HS-27A (cell line): ENCODE measurements at regions not wholly inside any gene's neighbourhood (a gene's known extent, or its start where the extent isn't known, plus 50 kb on each side); places are given as distances from the start of the nearest gene placed in this dataset.
A peak's percentile ranks its signal among the peaks of the same experiment; 100 is the strongest.

Experiments used
- DNase-seq: peaks from one replicate; pipeline ENCODE4 v3.0.0-alpha.2; 2012; ENCODE audit warnings: low read depth, missing footprints

DNA sequence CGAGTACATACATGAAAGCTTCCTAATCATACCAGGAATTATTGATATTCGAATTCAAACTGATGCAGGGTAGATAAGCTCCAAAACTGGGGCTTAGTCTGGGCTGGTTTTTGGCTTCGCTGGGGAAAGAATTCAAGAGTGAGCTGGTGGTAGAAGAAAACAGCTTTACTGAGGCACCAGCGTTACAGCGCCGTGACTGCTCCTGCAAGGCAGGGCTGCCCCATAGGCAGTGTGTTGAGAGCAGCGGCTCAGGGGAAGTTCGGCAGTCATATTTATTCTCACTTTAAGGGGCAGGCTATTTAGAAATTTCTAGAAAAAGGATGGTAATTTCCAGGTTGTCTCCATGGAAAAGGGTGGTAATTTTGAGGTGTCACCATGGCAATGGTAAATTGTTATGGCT lies 292.6 kb upstream of the TCF4 start:
- DNase-seq: no peak

- no peak for DNase-seq
These were observed 291.3 kb upstream of the TCF4 start for GRCh38 chr18:55879331-55879730.

- no peak for DNase-seq
These were observed 290.2 kb upstream of the TCF4 start for GRCh38 chr18:55878224-55878623.

GRCh38 chr18:55877321-55877720 lies 289.3 kb upstream of the TCF4 start:
- DNase-seq: no peak

GRCh38 chr18:55876254-55876653 lies 288.3 kb upstream of the TCF4 start:
- no peak for DNase-seq

DNA sequence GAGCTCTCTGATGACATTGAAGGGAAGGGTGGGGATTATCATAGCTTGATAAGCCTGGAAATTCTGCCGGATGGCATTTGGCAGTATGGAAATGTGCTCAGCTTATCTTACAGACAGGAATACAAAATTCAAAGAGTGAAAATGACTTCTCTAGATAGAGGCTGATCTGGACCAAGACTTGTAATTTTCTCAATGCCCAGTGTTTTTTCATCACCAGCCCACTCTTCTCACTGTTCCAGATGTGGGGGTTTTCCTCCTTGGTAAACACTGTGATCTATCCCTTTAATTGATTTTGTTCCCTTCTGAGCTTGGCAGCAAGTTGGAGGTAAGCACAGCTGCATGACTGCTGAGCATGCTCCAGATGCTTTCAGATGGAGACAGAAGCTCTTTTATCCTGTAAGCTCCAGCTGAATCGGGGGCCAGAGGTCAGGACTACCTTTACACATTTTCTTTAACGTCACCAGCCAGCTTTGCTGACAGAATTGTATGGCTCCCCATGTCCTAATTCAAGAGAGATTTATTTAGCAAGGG lies 287.4 kb upstream of the TCF4 start:
- no peak for DNase-seq

- no peak for DNase-seq
These were observed 281.8 kb upstream of the TCF4 start for GRCh38 chr18:55869556-55870501.

GRCh38 chr18:55868909-55869308 lies 280.9 kb upstream of the TCF4 start:
- no peak for DNase-seq

DNA sequence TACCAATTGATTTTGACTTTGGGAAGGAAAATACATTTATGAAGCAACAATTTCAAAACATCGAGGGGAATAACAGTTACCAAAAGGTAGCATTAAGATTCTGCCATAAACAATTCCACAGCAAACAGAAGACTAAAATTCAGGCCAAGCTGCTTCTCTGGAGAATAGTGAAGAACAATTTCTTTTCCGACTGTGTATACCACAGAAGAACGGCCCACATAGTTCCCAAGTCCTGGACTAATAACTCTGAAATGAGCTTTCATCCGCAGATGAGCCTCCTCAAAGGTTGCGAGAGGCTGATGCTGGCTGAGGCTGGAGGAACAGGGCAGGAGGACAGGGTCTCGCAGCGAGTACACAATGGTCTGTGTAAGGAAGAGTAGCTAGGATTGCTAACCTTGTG lies 278.9 kb upstream of the TCF4 start:
- no peak for DNase-seq

DNA sequence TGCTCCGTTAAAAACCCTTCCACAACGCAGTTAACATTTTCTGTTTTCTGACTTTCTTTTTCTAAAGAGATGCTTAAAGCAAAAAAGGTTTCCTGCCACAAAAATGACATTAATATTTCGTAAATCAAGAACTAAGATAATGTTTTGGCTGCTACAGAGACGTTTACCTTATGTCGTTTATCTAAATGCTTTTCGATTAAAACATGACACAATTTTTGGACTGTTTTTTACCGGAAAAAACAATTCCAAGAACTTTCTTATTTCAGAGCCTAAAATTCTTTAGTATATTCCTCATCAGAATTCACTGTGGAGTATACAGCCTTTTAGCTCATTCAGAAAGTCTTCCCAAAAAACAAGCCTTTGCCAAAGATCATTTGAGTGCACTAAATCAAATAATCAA lies 278.0 kb upstream of the TCF4 start:
- DNase-seq: no peak

- DNase-seq: no peak
These were observed 276.3 kb upstream of the TCF4 start for GRCh38 chr18:55864281-55864680.

- DNase-seq: no peak
These were observed 275.9 kb upstream of the TCF4 start for GRCh38 chr18:55863876-55864275.

DNA sequence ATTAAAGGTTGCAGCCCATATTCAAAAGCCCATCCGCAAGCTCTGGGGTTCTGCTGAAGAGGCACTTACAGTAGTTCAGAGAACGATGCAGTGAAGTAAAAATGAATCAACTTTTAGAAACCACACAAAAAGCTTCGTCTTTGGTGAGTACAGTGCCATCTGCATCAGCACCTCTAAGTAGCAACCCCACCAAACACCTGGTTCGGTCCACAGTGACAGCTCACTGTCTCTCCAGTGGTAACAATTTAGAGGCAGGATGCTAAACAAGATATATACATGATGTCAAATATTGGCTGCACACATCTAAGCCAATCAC lies 275.4 kb upstream of the TCF4 start:
- DNase-seq: no peak

- DNase-seq: no peak
These were observed 274.9 kb upstream of the TCF4 start for GRCh38 chr18:55862693-55863390.

- DNase-seq: no peak
These were observed 273.3 kb upstream of the TCF4 start for GRCh38 chr18:55861266-55861665.

DNA sequence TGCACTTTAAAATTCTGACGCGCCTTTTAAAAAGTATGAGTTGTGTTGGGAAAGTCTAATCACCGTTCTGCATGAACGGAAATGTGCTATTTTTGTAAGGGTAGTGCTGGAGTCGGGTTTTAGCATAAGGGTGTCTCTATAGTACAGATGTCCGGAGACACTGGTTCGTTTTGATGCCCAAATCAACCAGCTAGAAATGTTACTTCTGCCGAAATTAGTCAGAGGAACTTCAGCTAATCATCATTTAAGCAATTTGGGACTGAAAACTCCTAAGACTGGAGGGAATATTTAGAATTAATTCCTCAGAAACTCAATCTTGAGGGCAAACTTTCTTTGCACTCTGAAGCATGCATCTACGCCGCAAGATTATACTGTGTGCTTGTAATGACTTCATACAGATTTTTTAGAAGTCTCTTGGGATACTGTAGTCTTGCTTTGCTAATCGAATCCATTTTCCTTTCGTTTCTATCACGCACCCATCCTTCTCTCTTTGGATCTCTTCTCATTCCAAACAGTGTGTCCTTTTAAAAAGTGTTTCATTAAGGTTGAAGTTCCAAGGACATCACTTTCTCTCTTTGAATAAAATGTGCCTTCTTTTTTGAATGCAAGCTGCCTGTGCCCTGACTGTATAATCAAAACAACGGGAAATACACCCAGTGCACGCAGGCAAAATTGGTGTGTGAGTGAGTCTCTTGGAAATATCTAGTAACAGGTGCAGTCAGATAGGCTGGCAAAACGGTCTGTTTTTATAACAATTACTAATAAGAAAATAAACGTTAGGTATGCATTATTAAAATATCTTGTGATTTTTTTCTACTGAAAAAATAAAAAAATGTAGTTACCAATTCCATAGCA lies 270.9 kb upstream of the TCF4 start:
- no peak for DNase-seq

DNA sequence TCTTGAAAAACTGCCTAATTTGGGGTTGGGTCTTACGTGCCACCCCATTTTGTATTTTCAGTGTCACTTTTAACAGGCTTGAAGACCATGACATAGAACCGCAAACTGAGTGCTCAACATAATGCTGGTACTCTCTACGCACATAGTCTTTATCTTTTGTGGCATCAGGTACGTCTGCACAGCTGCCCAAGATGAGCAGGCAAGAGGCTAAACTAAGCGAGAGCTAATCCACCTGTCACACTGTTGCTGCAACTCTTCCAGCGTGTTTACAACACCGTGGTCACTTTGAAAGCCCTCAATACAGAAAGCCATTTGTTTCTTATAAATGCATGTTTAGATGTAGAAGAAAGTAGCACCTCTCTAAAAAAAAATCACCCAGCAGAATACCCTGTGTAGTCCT lies 270.0 kb upstream of the TCF4 start:
- DNase-seq: no peak

- DNase-seq: no peak
These were observed 269.4 kb upstream of the TCF4 start for GRCh38 chr18:55857409-55857808.

DNA sequence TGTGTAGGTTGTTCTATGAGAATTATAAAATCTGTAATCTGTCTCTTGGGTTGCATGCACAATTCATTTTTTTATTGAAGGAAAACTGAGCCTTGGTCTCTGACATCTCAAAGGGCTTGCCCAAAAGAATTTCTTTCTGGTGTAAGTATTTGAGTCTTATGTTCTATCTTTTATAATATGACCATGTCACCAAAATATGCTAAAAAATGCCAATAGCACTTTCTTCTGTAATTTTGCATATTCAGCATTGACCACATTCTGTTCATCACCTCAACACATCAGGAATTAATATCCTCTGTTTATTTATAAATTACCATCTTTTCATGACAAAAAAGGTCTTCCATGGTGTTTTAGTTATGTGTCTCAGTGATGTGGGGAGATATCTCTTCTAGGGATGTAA lies 268.7 kb upstream of the TCF4 start:
- no peak for DNase-seq

GRCh38 chr18:55856229-55856628 lies 268.2 kb upstream of the TCF4 start:
- peak; percentile 62 for DNase-seq

DNA sequence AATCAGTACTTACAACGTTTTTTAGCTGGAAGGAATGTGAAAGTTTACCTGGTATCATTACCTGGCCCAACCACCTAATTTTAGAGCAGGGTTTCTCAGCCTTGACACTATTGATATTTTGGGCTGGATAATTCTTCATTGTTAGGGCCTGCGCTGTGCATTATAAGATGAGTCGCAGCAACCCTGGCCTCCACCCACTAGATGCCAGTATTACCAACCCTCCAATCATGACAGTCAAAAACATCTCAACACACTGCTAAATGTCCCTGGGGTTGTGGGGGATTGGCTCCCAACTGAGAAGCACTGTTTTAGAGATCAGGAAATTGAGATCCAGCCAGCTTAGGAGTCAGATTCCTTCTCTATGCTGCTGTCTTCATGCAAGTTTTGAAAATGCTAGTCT lies 265.3 kb upstream of the TCF4 start:
- no peak for DNase-seq

DNA sequence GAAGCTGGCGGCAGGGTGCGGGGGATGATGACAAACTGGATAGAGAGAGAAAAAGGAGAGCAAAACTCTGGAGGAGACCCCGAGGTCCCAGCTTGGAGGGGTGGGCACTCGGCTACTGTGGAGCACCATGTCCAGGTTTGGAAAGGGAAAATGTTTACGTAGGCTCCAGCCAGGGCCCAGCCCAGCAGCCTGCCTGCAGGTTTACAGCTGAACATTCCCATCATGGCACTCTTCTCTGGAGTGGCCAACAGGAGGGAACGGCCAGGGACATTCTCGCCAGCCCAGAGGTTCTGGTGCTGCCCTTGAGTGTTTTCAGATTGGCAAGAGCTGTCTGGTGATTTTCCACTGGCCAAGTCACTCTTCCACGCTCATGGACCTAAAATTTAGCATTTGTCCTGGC lies 262.9 kb upstream of the TCF4 start:
- no peak for DNase-seq
